HCT116 (cell line): ENCODE measurements at regions not wholly inside any gene's neighbourhood (a gene's known extent, or its start where the extent isn't known, plus 50 kb on each side); places are given as distances from the start of the nearest gene placed in this dataset.

Experiments
- ATAC-seq: fragments of 200-7000 bp; cut with Tn5 transposase; 2 replicates; pipeline ENCODE4 v1.9.1; 2020; ENCODE audit warnings: mild to moderate bottlenecking, moderate library complexity
- BruUV-seq: library from RNA; stranded (reverse); fragments of 400-500 nt; replicated peaks from 2 replicates; lab custom pipeline; 2021; lab: Mats Ljungman, UMichigan
- CTCF ChIA-PET: fragments of 300-600 bp; sonication (Branson Sonifier 250); formaldehyde crosslinking; loops from one replicate; lab custom pipeline; 2021; ENCODE audit warnings: antibody characterized with exemption; lab: Charles Lee
- POLR2A ChIA-PET: fragments of 300-600, 350-600 bp; sonication (Branson Sonifier 250); formaldehyde crosslinking; loops from one replicate; lab custom pipeline; 2021; ENCODE audit warnings: antibody characterized with exemption; lab: Charles Lee
- RAD21 ChIA-PET, 2 experiments: fragments of 300-600 bp; sonication (Branson Sonifier 250); formaldehyde crosslinking; loops; one replicate each; lab custom pipeline; 2023; ENCODE audit warnings: low total read pairs in 2 of 2; ENCODE audit not compliant: uncharacterized antibody in 2 of 2, unreplicated experiment in 2 of 2, low non-redundant PET in 1 of 2; lab: Charles Lee
- DNase-seq: peaks from one replicate; pipeline ENCODE4 v3.0.0-alpha.2; 2010; ENCODE audit warnings: low read depth, low spot score
- H2AFZ ChIP-seq: fragments of 200-600 bp; shearing (Covaris generic), sonication (generic); 2 replicates; pipeline ENCODE4 v1.6.1; 2017; ENCODE audit warnings: low read depth, mixed run types, mixed read lengths, antibody characterized with exemption, low read length; ENCODE audit not compliant: poor library complexity, severe bottlenecking
- H3K27ac ChIP-seq: 2 replicates; pipeline ENCODE4 v1.5.1; 2012; ENCODE audit warnings: low read depth, low read length
- H3K27me3 ChIP-seq: fragments of 200-600 bp; sonication (generic); 2 replicates; pipeline ENCODE4 v1.6.1; 2016; ENCODE audit warnings: mixed run types, low read length, mixed read lengths; ENCODE audit not compliant: insufficient read depth
- H3K36me3 ChIP-seq, 2 experiments: fragments of 200-500 bp in 1 of 2; fragments of 200-600 bp in 1 of 2; sonication (Bioruptor generic) in 1 of 2; sonication (generic) in 1 of 2; 2 replicates each; pipeline versions ENCODE4 v1.5.1 to v1.6.1; 2014 to 2016; ENCODE audit warnings: low read length in 2 of 2, inconsistent platforms in 1 of 2, mixed read lengths in 1 of 2, mixed run types in 1 of 2; ENCODE audit not compliant: insufficient read depth in 2 of 2, control insufficient read depth in 1 of 2
- H3K4me1 ChIP-seq, 2 experiments: fragments of 200-600 bp in 1 of 2; sonication (generic) in 1 of 2; 2 replicates each; pipeline versions ENCODE4 v1.5.1 to v1.6.1; 2012 to 2017; ENCODE audit warnings: low read length in 2 of 2, inconsistent platforms in 1 of 2, mild to moderate bottlenecking in 1 of 2, mixed read lengths in 1 of 2, mixed run types in 1 of 2, moderate library complexity in 1 of 2; ENCODE audit not compliant: insufficient read depth in 2 of 2, control insufficient read depth in 1 of 2
- H3K4me2 ChIP-seq: fragments of 200-600 bp; sonication (generic); 2 replicates; pipeline ENCODE4 v1.6.1; 2017; ENCODE audit warnings: mixed run types, low read length, mixed read lengths
- H3K4me3 ChIP-seq, 2 experiments: fragments of 200-600 bp in 1 of 2; sonication (generic) in 1 of 2; replicated peaks in 1 of 2; 2 replicates each; pipeline ENCODE4 v1.5.1; 2011 to 2016; ENCODE audit warnings: low read length in 2 of 2, control low read depth in 1 of 2, low read depth in 1 of 2, mild to moderate bottlenecking in 1 of 2, mixed read lengths in 1 of 2, mixed run types in 1 of 2
- H3K79me2 ChIP-seq: fragments of 200-600 bp; sonication (generic); 2 replicates; pipeline ENCODE4 v1.6.1; 2017; ENCODE audit warnings: mild to moderate bottlenecking, mixed run types, low read length, moderate library complexity, mixed read lengths; ENCODE audit not compliant: insufficient read depth
- H3K9ac ChIP-seq: fragments of 200-600 bp; sonication (generic); 2 replicates; pipeline ENCODE4 v1.6.1; 2016; ENCODE audit warnings: low read length, mixed read lengths
- H3K9me2 ChIP-seq: fragments of 200-600 bp; sonication (generic), shearing (Covaris generic); 2 replicates; pipeline ENCODE4 v1.6.1; 2017; ENCODE audit warnings: mixed run types, mild to moderate bottlenecking, moderate library complexity; ENCODE audit not compliant: insufficient read depth
- H3K9me3 ChIP-seq, 2 experiments: fragments of 200-500 bp in 1 of 2; fragments of 200-600 bp in 1 of 2; sonication (Bioruptor generic) in 1 of 2; sonication (generic) in 1 of 2; 2 replicates each; pipeline ENCODE4 v1.6.1; 2014 to 2017; ENCODE audit warnings: low read length in 2 of 2, mixed read lengths in 2 of 2, inconsistent platforms in 1 of 2, low read depth in 1 of 2, mild to moderate bottlenecking in 1 of 2, mixed run types in 1 of 2, moderate library complexity in 1 of 2; ENCODE audit not compliant: control insufficient read depth in 1 of 2, insufficient read depth in 1 of 2
- H4K20me1 ChIP-seq: fragments of 200-600 bp; sonication (generic), shearing (Covaris generic); 2 replicates; pipeline ENCODE4 v1.6.1; 2017; ENCODE audit warnings: mixed run types, mild to moderate bottlenecking, moderate library complexity; ENCODE audit not compliant: insufficient read depth
- ATF3 ChIP-seq: IDR thresholded peaks from 2 replicates; pipeline ENCODE4 v1.6.1; 2012
- CBX3 ChIP-seq: IDR thresholded peaks from 2 replicates; pipeline ENCODE4 v1.6.1; 2012; ENCODE audit warnings: low read depth
- CTCF ChIP-seq, 3 experiments: fragments of 200-600 bp in 1 of 3; sonication (generic) in 1 of 3; IDR thresholded peaks in 2 of 3; conservative IDR thresholded peaks in 1 of 3; 2 replicates each; pipeline ENCODE4 v1.5.1; 2012 to 2017; ENCODE audit warnings: low read depth in 2 of 3, low read length in 2 of 3, antibody characterized with exemption in 1 of 3, borderline replicate concordance in 1 of 3, control low read depth in 1 of 3, mild to moderate bottlenecking in 1 of 3, mixed read lengths in 1 of 3, mixed run types in 1 of 3, moderate library complexity in 1 of 3; ENCODE audit not compliant: insufficient read depth in 1 of 3
- EGR1 ChIP-seq: IDR thresholded peaks from 2 replicates; pipeline ENCODE4 v1.6.1; 2012; ENCODE audit warnings: low read depth
- ELF1 ChIP-seq: IDR thresholded peaks from 2 replicates; pipeline ENCODE4 v1.6.1; 2012; ENCODE audit warnings: low read depth, borderline replicate concordance
- EZH2 ChIP-seq: fragments of 200-600 bp; sonication (generic); IDR thresholded peaks from 2 replicates; pipeline ENCODE4 v1.6.1; 2017; ENCODE audit warnings: antibody characterized with exemption, mixed run types
- EZH2phosphoT487 ChIP-seq: fragments of 200-600 bp; IDR thresholded peaks from 2 replicates; pipeline ENCODE4 v1.6.1; 2018; ENCODE audit warnings: antibody characterized with exemption, borderline replicate concordance
- FOSL1 ChIP-seq: IDR thresholded peaks from 2 replicates; pipeline ENCODE4 v1.6.1; 2012; ENCODE audit warnings: low read depth
- MAX ChIP-seq: IDR thresholded peaks from 2 replicates; pipeline ENCODE4 v1.6.1; 2012
- POLR2A ChIP-seq: IDR thresholded peaks from 2 replicates; pipeline ENCODE4 v1.7.0; 2011; ENCODE audit warnings: borderline replicate concordance; ENCODE audit not compliant: insufficient read depth, insufficient read length; ENCODE audit errors: extremely low read depth
- POLR2AphosphoS5 ChIP-seq: IDR thresholded peaks from 2 replicates; pipeline ENCODE4 v1.6.1; 2011; ENCODE audit warnings: mild to moderate bottlenecking, low read depth, low read length, moderate library complexity
- RAD21 ChIP-seq: IDR thresholded peaks from 2 replicates; pipeline ENCODE4 v1.6.1; 2012; ENCODE audit warnings: low read depth, mild to moderate bottlenecking
- REST ChIP-seq: IDR thresholded peaks from 2 replicates; pipeline ENCODE4 v1.6.1; 2012; ENCODE audit warnings: low read depth
- SIN3A ChIP-seq: IDR thresholded peaks from 2 replicates; pipeline ENCODE4 v1.6.1; 2012; ENCODE audit warnings: low read depth
- SP1 ChIP-seq: IDR thresholded peaks from 2 replicates; pipeline ENCODE4 v1.6.1; 2012; ENCODE audit warnings: low read depth
- TCF7L2 ChIP-seq: IDR thresholded peaks from 2 replicates; pipeline ENCODE4 v1.7.0; 2011; ENCODE audit warnings: borderline replicate concordance, inconsistent platforms; ENCODE audit not compliant: insufficient read depth, insufficient read length; ENCODE audit errors: extremely low read depth
- YY1 ChIP-seq: IDR thresholded peaks from 2 replicates; pipeline ENCODE4 v1.6.1; 2011; ENCODE audit warnings: low read length, low read depth, moderate library complexity, mild to moderate bottlenecking; ENCODE audit not compliant: insufficient replicate concordance; ENCODE audit errors: extremely low read depth
- ZBTB33 ChIP-seq: IDR thresholded peaks from 2 replicates; pipeline ENCODE4 v1.6.1; 2011; ENCODE audit warnings: mild to moderate bottlenecking, low read length, moderate library complexity; ENCODE audit not compliant: insufficient replicate concordance; ENCODE audit errors: extremely low read depth
- ZFX ChIP-seq: fragments of 450-650 bp; IDR thresholded peaks from 2 replicates; pipeline ENCODE4 v1.6.1; 2017
- ZNF274 ChIP-seq: fragments of 200-500 bp; sonication (Bioruptor generic); IDR thresholded peaks from 2 replicates; pipeline ENCODE4 v1.6.1; 2014; ENCODE audit warnings: mild to moderate bottlenecking, low read depth, low read length, inconsistent platforms
- intact Hi-C: fragments of 100-400 bp; cut with micrococcal nuclease; formaldehyde crosslinking; loops from 2 replicates; pipeline ENCODE4 v1.10.0; 2022

- RAD21 ChIA-PET: no interaction called here
- intact Hi-C loops: no loop called here
- TF ChIP-seq CBX3 (no peak), SIN3A (no peak), ZFX (no peak), POLR2A (no peak), ZNF274 (no peak), SP1 (no peak), CTCF (IDR thresholded peaks at IDR 0.05 in 2 of 3, conservative IDR thresholded peaks at IDR 0.05 in 1 of 3; ENCODE audit: borderline replicate concordance in 1 of 3, insufficient read depth in 1 of 3, low read depth in 2 of 3, low read length in 2 of 3) (no peak), ATF3 (no peak), RAD21 (no peak), POLR2AphosphoS5 (no peak), ELF1 (no peak), EZH2 (no peak), YY1 (no peak), REST (no peak), ZBTB33 (no peak), EZH2phosphoT487 (no peak), TCF7L2 (no peak), FOSL1 (no peak), MAX (no peak), EGR1 (no peak)
- Histone ChIP-seq H3K9me3 (no peaks in the 10 kb centered on the region), H3K27me3 (peaks cover 18% of the 10 kb centered on the region; the same call in 1 of the 2 replicates), H3K9ac (no peak overlapping the region), H3K27ac (no peak overlapping the region), H3K36me3 (no peaks in the 10 kb centered on the region), H3K4me3 (no peak overlapping the region), H4K20me1 (no peaks in the 10 kb centered on the region), H2AFZ (no peak overlapping the region), H3K9me2 (no peaks in the 10 kb centered on the region), H3K4me2 (no peak overlapping the region), H3K4me1 (no peaks in the 10 kb centered on the region), H3K79me2 (no peaks in the 10 kb centered on the region)
- no peak for ATAC-seq
- no peak for DNase-seq
- no TSS peak for BruUV-seq
- CTCF ChIA-PET: no interaction called here
- POLR2A ChIA-PET: no interaction called here
Measured at GRCh38 chr2:118632921-118633320, 214.5 kb downstream of the EN1 start.
